Activated naive CD4-positive, alpha-beta T cell treated with anti-CD3 and anti-CD28 coated beads for 36 hours (primary cell): ENCODE measurements at regions not wholly inside any gene's neighbourhood (a gene's known extent, or its start where the extent isn't known, plus 50 kb on each side); places are given as distances from the start of the nearest gene placed in this dataset.

ENCODE experiments used
- CTCF ChIA-PET: fragments of 350-600 bp; sonication (Branson Sonifier 250); formaldehyde crosslinking; loops from one replicate; lab custom pipeline; 2021; ENCODE audit warnings: antibody characterized with exemption; lab: Charles Lee
- DNase-seq: peaks from one replicate; pipeline ENCODE4 v3.0.0-alpha.2; 2020
- H3K27ac Mint-ChIP-seq: one replicate; pipeline ENCODE4 v1.8.0; 2021; ENCODE audit warnings: mild to moderate bottlenecking, mixed read lengths
- H3K27me3 Mint-ChIP-seq: one replicate; pipeline ENCODE4 v1.8.0; 2021; ENCODE audit warnings: low read depth, mixed read lengths
- H3K36me3 Mint-ChIP-seq: one replicate; pipeline ENCODE4 v1.8.0; 2021; ENCODE audit warnings: low read depth, mixed read lengths
- H3K4me1 Mint-ChIP-seq: one replicate; pipeline ENCODE4 v1.8.0; 2021; ENCODE audit warnings: low read depth, mixed read lengths
- H3K4me3 Mint-ChIP-seq: one replicate; pipeline ENCODE4 v1.8.0; 2021; ENCODE audit warnings: mild to moderate bottlenecking, moderate library complexity, mixed read lengths
- H3K9me3 Mint-ChIP-seq: one replicate; pipeline ENCODE4 v1.8.0; 2021; ENCODE audit warnings: mixed read lengths
- intact Hi-C: fragments of 100-400 bp; cut with micrococcal nuclease; formaldehyde crosslinking; loops from one replicate; pipeline ENCODE4 v1.15.1; 2023

DNA sequence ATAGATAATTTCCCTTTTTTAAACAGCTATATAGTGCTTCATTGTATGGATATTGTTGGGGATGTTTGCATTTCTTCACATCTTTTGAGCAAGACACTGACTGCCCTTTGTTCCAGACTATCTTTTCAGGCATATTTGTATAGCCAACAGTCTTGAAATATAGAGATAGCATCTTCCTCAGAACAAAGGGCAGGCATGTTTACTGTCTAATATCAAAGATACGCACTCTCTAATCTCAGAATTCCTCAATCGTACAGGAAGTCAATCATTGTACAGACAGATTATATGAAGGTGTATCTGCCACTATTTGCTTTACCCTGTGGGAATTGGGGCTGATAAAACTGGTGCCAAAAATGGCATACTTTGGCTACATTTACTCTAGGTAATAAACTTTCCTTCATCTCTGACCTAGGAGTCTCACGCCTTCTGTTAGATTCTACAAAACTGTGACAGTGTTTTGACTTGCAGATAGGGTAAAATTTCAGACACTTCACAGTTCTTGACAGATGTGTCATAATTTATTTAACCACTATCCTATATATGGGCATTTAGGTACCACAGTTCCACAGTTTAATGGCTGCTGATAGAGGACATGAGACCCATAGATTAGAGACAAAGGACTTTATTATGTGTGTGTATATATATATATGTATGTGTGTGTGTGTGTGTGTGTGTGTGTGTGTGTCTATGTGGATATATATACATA is 321.0 kb downstream of the IGSF11 start:
- Mint-ChIP-seq H3K27ac (no peak overlapping the region), H3K4me3 (no peak overlapping the region)
- intact Hi-C loops, result no loop called here

DNA sequence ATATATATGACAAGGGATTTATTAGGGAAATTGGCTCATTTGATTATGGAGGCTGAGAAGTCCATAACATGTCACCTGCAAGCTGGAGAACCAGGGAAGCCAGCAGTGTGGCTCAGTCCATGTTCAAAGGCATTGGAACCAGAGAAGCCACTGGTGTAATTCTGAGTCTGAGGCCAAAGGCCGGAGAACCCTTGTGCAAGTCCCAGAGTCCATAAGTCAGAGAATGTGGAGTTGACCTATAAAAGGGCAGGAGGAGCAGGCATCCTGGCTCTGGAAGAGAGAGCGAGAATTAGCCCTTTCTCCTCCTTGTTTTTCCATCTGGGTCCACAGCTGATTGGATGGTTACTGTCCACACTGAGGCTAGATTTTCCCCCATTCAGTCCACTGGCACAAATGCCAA is 319.8 kb downstream of the IGSF11 start:
- H3K4me1 Mint-ChIP-seq, result no peaks in the 10 kb centered on the region
- intact Hi-C loops, result no loop called here
- H3K27ac Mint-ChIP-seq, result no peak overlapping the region
- peaks cover 1% of the 10 kb centered on the region for H3K27me3 Mint-ChIP-seq
- DNase-seq, result no peak
- H3K9me3 Mint-ChIP-seq, result peaks cover 6% of the 10 kb centered on the region
- no peaks in the 10 kb centered on the region for H3K36me3 Mint-ChIP-seq
- H3K4me3 Mint-ChIP-seq, result no peak overlapping the region
- CTCF ChIA-PET, result no interaction called here

More for the DNA sequence above, 321.0 kb downstream of the IGSF11 start:
- no peak for DNase-seq
- H3K4me1 Mint-ChIP-seq, result no peaks in the 10 kb centered on the region
- CTCF ChIA-PET, result no interaction called here
- H3K36me3 Mint-ChIP-seq, result no peaks in the 10 kb centered on the region
- peaks cover 3% of the 10 kb centered on the region for H3K27me3 Mint-ChIP-seq
- H3K9me3 Mint-ChIP-seq, result no peaks in the 10 kb centered on the region

DNA sequence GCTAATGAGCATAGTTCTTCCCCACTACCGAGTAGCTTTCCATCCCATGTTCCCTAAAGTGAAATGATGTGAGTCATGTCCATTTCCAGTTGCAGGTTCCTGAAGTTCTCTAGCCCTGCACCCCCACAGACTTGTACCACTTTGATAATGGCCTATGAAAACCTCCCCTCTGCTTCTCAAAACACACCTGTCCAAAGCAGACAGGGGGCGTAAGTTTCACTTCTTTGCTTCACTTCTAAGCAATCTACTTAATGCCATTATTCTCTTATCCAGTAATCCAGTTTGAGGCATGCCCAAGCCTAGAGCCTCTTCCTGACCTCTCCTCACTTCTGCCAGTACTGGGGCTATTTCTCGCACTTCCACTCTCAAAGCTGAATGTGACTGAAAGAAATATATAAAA is 305.1 kb downstream of the IGSF11 start:
- Mint-ChIP-seq H3K36me3 (no peaks in the 10 kb centered on the region), H3K9me3 (no peaks in the 10 kb centered on the region), H3K27ac (no peak overlapping the region), H3K4me1 (no peaks in the 10 kb centered on the region), H3K27me3 (no peaks in the 10 kb centered on the region), H3K4me3 (no peak overlapping the region)
- CTCF ChIA-PET, result no interaction called here
- intact Hi-C loops, result no loop called here
- no peak for DNase-seq

DNA sequence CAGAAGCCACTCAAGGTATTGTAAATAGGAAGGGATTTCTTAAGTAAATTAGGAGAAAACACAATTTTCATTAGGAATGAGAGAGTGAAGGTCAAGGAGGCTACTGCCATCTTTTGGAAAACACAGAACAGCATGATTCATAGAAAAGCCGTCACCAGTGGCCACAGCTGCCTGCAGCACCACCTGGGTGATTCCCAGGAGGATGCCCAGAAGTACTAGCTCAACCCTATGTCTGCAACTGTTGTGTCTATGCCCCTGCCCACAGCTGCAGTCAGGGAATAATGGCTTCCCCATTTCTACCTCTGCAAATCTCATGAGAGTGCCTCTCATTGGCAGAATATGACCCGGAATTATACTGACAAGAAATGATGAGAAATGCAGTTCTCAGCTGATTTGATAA is 300.0 kb downstream of the IGSF11 start:
- Mint-ChIP-seq H3K36me3 (no peaks in the 10 kb centered on the region), H3K4me3 (no peak overlapping the region), H3K27me3 (peaks cover 3% of the 10 kb centered on the region), H3K9me3 (no peaks in the 10 kb centered on the region), H3K4me1 (no peaks in the 10 kb centered on the region), H3K27ac (no peak overlapping the region)
- no peak for DNase-seq
- intact Hi-C loops, result no loop called here
- CTCF ChIA-PET, result interaction anchor here (0.8 kb wide), 1 partner anchor 29 kb away, joined by 3 read pairs; no protein-coding TSS in a partner anchor

DNA sequence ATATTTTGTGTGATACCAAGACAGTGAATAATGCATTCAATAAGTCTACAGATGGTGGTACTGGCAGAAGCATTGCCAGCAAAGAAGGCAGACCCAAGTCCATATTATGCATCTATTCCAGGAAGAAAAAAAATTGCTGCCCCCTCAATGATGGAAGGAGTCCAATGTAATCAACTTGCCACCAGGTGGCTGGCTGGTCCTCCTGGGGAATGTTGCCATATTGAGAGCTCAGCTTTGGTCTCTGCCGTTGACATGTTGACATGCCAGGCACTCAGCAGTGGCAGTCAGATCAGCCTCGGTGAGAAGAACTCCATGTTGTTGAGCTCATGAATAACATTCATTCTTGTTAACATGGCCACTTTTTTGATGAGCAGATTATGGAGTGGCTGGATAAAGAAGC is 298.5 kb downstream of the IGSF11 start:
- no peak for DNase-seq
- CTCF ChIA-PET, result no interaction called here
- no peak overlapping the region for H3K4me3 Mint-ChIP-seq
- H3K4me1 Mint-ChIP-seq, result no peaks in the 10 kb centered on the region
- intact Hi-C loops, result no loop called here
- peaks cover 3% of the 10 kb centered on the region for H3K27me3 Mint-ChIP-seq
- H3K9me3 Mint-ChIP-seq, result no peaks in the 10 kb centered on the region
- no peaks in the 10 kb centered on the region for H3K36me3 Mint-ChIP-seq
- H3K27ac Mint-ChIP-seq, result no peak overlapping the region

DNA sequence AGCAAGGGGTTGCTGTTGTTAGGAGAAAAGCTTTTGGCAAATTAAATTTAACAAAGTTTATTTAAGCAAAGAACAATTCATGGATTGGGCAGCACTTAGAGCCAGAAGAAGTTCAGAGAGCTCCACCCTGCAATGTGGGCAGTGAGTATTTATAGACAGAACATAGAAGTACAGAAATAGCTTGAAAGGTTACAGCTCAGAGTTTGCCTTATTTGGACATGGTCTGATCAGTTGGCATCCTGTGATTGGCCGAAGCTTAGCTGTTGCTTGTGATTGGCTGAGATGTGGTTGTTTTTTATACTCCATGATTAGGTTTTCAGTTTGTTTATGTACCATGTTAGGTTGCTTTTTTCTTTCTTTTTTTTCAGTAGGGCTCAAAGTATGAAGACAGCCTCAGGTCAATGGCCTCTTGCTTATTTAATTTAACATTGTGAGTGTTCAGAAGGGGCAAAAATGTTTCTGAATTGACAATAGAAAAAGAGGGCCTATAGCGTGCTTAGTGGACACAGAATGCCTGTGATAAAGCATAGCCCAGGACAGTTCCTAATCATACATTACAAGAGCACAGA is 293.8 kb downstream of the IGSF11 start:
- Mint-ChIP-seq H3K9me3 (peaks cover 4% of the 10 kb centered on the region), H3K4me3 (no peak overlapping the region), H3K27ac (no peak overlapping the region), H3K4me1 (no peaks in the 10 kb centered on the region), H3K36me3 (no peaks in the 10 kb centered on the region), H3K27me3 (no peaks in the 10 kb centered on the region)
- intact Hi-C loops, result no loop called here
- CTCF ChIA-PET, result no interaction called here
- no peak for DNase-seq

DNA sequence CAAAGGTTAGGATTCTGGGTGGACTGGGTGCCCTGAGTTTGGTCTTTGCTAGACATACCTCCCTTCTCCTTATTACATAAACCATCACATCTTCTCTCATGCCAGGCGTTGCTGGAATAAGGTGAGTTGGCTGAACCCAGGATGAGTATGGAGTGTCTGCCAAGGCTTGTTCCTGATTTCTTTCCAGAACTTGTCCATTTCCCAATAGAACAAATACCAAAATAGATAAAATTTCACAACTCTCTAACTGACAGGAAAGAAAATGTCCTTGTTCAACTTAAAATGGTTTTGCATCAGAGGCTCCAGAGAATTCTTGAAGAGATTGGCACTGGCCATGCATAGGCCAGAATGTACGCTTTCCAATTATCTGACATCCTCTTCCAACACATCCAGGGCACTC is 291.9 kb downstream of the IGSF11 start:
- H3K4me1 Mint-ChIP-seq, result no peaks in the 10 kb centered on the region
- peaks cover 4% of the 10 kb centered on the region for H3K9me3 Mint-ChIP-seq
- no peak overlapping the region for H3K27ac Mint-ChIP-seq
- intact Hi-C loops, result no loop called here
- DNase-seq, result no peak
- no peak overlapping the region for H3K4me3 Mint-ChIP-seq
- CTCF ChIA-PET, result no interaction called here
- H3K27me3 Mint-ChIP-seq, result no peaks in the 10 kb centered on the region
- no peaks in the 10 kb centered on the region for H3K36me3 Mint-ChIP-seq

DNA sequence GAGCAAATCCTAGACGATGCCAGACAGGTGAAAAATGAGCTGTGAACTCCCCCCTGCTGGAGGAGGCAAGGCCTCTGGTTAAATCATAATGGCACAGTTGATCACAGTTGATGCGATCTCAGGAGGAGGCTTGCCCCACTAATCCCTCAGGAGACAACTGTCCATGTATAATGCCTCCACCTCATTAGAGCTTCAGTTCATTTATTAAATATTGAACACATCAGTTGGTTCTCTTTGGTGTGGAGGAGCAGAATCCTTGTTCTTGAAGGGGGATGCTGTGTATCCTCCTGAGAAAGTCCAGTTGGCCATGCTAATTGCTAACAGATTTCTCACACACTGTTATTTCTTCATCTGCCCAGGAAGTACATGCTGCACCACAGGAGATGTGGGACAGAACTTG is 290.5 kb downstream of the IGSF11 start:
- Mint-ChIP-seq H3K27ac (no peak overlapping the region), H3K9me3 (peaks cover 4% of the 10 kb centered on the region), H3K4me1 (no peaks in the 10 kb centered on the region), H3K36me3 (no peaks in the 10 kb centered on the region), H3K27me3 (peaks cover 2% of the 10 kb centered on the region), H3K4me3 (no peak overlapping the region)
- CTCF ChIA-PET, result no interaction called here
- no peak for DNase-seq
- intact Hi-C loops, result no loop called here

DNA sequence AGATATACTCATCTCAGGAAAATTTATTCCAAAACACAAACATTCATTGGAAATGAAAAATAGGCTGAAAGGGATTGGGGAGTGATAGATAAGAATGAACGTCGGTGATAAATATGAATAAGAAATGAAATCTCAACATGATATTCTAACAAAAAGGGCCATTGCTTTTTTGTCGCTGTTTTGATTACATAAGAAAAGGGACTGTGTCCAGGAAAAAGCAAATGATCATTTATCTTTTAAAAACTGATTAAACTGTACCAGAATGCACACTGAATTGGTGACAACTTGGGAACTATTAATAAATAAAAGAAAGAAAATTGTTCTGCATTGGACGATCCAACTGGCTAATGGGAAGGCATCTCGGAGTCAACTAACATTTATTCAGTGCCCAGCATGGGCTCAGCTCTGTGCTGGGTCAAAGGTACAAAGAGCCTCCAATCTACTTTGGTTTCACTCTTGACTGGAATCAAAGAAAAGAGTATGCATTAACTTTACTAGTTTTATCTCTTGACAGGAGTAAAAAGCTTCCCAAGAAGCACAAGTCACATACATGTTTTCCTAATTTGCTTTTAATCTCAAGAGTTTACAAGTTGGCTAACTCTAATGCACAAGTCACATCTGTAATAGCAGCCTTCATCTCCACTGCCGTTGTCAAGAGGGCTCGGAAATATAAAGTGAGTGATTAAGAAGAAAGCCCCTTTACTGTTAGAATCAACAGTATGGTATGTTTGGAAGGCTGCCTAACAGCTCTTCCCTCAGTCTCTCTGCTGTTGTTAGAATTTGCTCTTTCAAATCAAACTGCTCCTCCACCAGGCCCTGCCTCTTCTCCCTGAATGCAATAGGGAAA is 280.0 kb downstream of the IGSF11 start:
- CTCF ChIA-PET, result no interaction called here
- no peak for DNase-seq
- Mint-ChIP-seq H3K27me3 (peaks cover 2% of the 10 kb centered on the region), H3K4me1 (no peaks in the 10 kb centered on the region), H3K36me3 (no peaks in the 10 kb centered on the region), H3K9me3 (no peaks in the 10 kb centered on the region), H3K27ac (no peak overlapping the region), H3K4me3 (no peak overlapping the region)
- intact Hi-C loops, result no loop called here

DNA sequence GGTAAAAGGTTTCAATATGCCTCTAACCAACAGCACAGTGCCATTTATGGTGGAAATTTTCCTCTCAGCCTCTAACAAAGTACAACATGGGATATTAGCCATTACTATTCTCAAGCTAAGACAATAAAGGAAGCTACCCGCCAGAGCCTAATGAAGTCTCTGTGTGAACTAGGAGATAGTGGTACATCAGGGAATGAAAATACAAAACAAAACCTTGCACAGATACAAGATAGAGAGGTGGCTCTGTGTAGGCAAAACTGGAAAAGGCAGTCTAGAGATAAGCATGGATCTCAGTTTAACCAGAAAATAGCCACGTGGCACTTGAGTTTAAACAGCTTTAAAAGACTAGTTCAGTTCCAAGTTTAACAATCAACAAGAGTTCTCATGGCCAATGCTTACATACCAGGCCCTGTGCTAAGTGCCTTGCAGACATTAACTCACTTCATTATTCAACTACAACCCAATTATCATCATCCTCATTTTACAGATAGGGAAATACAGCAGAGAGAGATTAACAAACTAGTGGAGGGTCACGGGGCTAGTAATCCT is 279.3 kb downstream of the IGSF11 start:
- Mint-ChIP-seq H3K4me3 (no peak overlapping the region), H3K27me3 (peaks cover 2% of the 10 kb centered on the region), H3K4me1 (no peaks in the 10 kb centered on the region), H3K9me3 (no peaks in the 10 kb centered on the region), H3K27ac (no peak overlapping the region), H3K36me3 (no peaks in the 10 kb centered on the region)
- no peak for DNase-seq
- intact Hi-C loops, result no loop called here
- CTCF ChIA-PET, result no interaction called here

DNA sequence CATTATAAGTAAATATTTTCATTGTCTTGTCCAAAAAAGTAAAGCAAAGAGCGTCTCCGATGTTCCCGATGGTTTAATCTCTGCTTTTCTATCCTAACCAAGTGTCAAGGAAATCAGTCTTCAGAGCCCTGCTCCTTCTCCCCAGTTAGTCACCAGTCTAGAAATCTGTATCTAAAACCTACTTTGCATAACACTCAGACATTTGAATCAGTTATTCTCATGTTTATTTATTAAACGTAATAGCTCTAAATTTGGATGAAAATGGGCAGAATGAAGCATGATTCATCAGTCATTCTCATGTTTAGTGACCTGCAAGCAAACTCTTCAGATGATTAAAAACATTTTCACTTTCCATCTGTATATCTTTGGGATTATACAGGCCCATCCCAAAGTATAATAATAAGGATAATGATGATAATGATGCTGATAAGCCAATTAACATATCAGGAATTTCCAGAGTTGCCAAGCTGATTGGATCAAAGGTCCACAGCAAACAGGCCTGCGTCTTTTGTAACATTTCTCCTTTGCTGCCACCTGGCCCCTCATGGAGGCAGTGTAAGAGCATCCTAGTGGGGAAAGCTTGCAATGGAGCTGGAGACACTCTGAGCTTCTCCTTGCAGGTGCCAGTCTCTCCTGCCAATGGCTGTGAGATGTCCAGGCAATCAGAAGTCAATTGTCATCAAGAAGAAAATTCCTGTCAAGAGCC is 273.9 kb downstream of the IGSF11 start:
- H3K4me1 Mint-ChIP-seq, result no peaks in the 10 kb centered on the region
- H3K36me3 Mint-ChIP-seq, result no peaks in the 10 kb centered on the region
- CTCF ChIA-PET, result interaction anchor here (0.6 kb wide), 1 partner anchor 52 kb away, joined by 3 read pairs; no protein-coding TSS in a partner anchor
- no peak for DNase-seq
- no peaks in the 10 kb centered on the region for H3K27me3 Mint-ChIP-seq
- H3K27ac Mint-ChIP-seq, result no peak overlapping the region
- intact Hi-C loops, result no loop called here
- H3K4me3 Mint-ChIP-seq, result no peak overlapping the region
- H3K9me3 Mint-ChIP-seq, result no peaks in the 10 kb centered on the region

DNA sequence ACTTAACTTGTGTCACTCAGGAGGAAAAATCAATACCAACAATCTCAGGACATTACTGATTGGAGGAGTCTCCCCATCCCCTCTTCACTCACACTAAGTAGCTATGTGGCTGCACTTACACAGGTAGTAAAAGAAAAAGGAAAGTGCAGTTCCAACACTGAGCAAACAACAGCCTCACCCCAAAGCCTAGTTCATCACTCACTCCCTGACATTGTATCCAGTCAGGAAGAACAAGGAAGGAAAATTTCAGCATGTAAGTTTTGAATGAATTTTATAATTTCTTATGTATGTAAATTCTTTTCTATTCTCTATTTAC is 273.4 kb downstream of the IGSF11 start:
- no peak for DNase-seq
- H3K27me3 Mint-ChIP-seq, result no peaks in the 10 kb centered on the region
- H3K4me1 Mint-ChIP-seq, result no peaks in the 10 kb centered on the region
- intact Hi-C loops, result no loop called here
- H3K9me3 Mint-ChIP-seq, result no peaks in the 10 kb centered on the region
- no peak overlapping the region for H3K4me3 Mint-ChIP-seq
- CTCF ChIA-PET, result no interaction called here
- no peak overlapping the region for H3K27ac Mint-ChIP-seq
- H3K36me3 Mint-ChIP-seq, result no peaks in the 10 kb centered on the region
